H1 (cell line): ENCODE measurements at regions not wholly inside any gene's neighbourhood (a gene's known extent, or its start where the extent isn't known, plus 50 kb on each side); places are given as distances from the start of the nearest gene placed in this dataset.

ENCODE experiments used
- CTCF ChIA-PET: fragments of 300-600 bp; sonication (Branson Sonifier 250); formaldehyde crosslinking; loops from one replicate; lab custom pipeline; 2021; ENCODE audit not compliant: partially characterized antibody; lab: Charles Lee
- POLR2A ChIA-PET: fragments of 300-600 bp; sonication (Branson Sonifier 250); formaldehyde crosslinking; loops from one replicate; lab custom pipeline; 2021; ENCODE audit warnings: inconsistent platforms; ENCODE audit not compliant: partially characterized antibody; lab: Charles Lee
- DNase-seq, 2 experiments: peaks; one replicate each; pipeline versions ENCODE4 v3.0.0 to v3.0.0-alpha.2; 2010 to 2022; ENCODE audit warnings: low spot score in 2 of 2, low read depth in 1 of 2, mixed read lengths in 1 of 2
- FAIRE-seq: peaks from 2 replicates; lab custom pipeline; 2011; peaks lifted over from hg19 to GRCh38; lab: Jason Lieb, UNC
- H2AFZ ChIP-seq: 2 replicates; pipeline ENCODE4 v1.8.1; 2012; ENCODE audit warnings: low read length, inconsistent platforms
- H2AK5ac ChIP-seq: 2 replicates; pipeline ENCODE4 v1.6.1; 2013; ENCODE audit warnings: low read depth, low read length
- H2BK120ac ChIP-seq: replicated peaks from 2 replicates; pipeline ENCODE3; 2013; ENCODE audit warnings: low read depth, low read length, inconsistent platforms
- H2BK12ac ChIP-seq: 2 replicates; pipeline ENCODE4 v1.6.1; 2013; ENCODE audit warnings: low read depth, low read length
- H2BK15ac ChIP-seq: 2 replicates; pipeline ENCODE4 v1.6.1; 2013; ENCODE audit warnings: low read length
- H2BK20ac ChIP-seq: 2 replicates; pipeline ENCODE4 v1.6.1; 2013; ENCODE audit warnings: low read length
- H2BK5ac ChIP-seq: 2 replicates; pipeline ENCODE4 v1.6.1; 2013; ENCODE audit warnings: low read depth, low read length
- H3K14ac ChIP-seq: 2 replicates; pipeline ENCODE4 v1.6.1; 2013; ENCODE audit warnings: inconsistent platforms; ENCODE audit not compliant: insufficient read length
- H3K18ac ChIP-seq: 2 replicates; pipeline ENCODE4 v1.6.1; 2013; ENCODE audit warnings: low read length; ENCODE audit errors: extremely low read depth
- H3K23ac ChIP-seq: 2 replicates; pipeline ENCODE4 v1.6.1; 2013; ENCODE audit warnings: inconsistent platforms; ENCODE audit not compliant: insufficient read length
- H3K23me2 ChIP-seq: 2 replicates; pipeline ENCODE4 v1.6.1; 2013; ENCODE audit warnings: low read depth, low read length
- H3K27ac ChIP-seq: 2 replicates; pipeline ENCODE4 v1.6.1; 2011; ENCODE audit warnings: low read depth, low read length, inconsistent platforms
- H3K27me3 ChIP-seq, 4 experiments: replicated peaks in 1 of 4; 1 replicate in 1 of 4; 2 replicates in 3 of 4; pipeline versions ENCODE4 v1.6.1 to v1.8.1; 2011 to 2013; ENCODE audit warnings: low read length in 3 of 4, mild to moderate bottlenecking in 3 of 4, inconsistent platforms in 2 of 4, mixed read lengths in 2 of 4, moderate library complexity in 1 of 4; ENCODE audit not compliant: control insufficient read depth in 3 of 4, insufficient read depth in 3 of 4; ENCODE audit errors: extremely low read depth in 1 of 4
- H3K36me3 ChIP-seq, 4 experiments: 2 replicates each; pipeline versions ENCODE4 v1.6.1 to v1.8.1; 2011 to 2013; ENCODE audit warnings: mild to moderate bottlenecking in 4 of 4, low read length in 3 of 4, moderate library complexity in 2 of 4, control low read depth in 1 of 4, inconsistent platforms in 1 of 4; ENCODE audit not compliant: insufficient read depth in 4 of 4, control insufficient read depth in 2 of 4
- H3K4ac ChIP-seq: replicated peaks from 2 replicates; pipeline ENCODE3; 2013; ENCODE audit warnings: low read length, low read depth, mixed read lengths, inconsistent platforms; ENCODE audit not compliant: insufficient read length
- H3K4me1 ChIP-seq, 4 experiments: replicated peaks in 1 of 4; 1 replicate in 1 of 4; 2 replicates in 3 of 4; pipeline versions ENCODE4 v1.6.1 to v1.8.1; 2011 to 2013; ENCODE audit warnings: low read length in 3 of 4, inconsistent platforms in 2 of 4, mixed read lengths in 1 of 4; ENCODE audit not compliant: insufficient read depth in 4 of 4, control insufficient read depth in 3 of 4
- H3K4me2 ChIP-seq, 2 experiments: 2 replicates each; pipeline versions ENCODE4 v1.6.1 to v1.8.1; 2011 to 2013; ENCODE audit warnings: low read depth in 2 of 2, low read length in 2 of 2, control low read depth in 1 of 2, inconsistent platforms in 1 of 2, mild to moderate bottlenecking in 1 of 2; ENCODE audit not compliant: insufficient read depth in 1 of 2
- H3K4me3 ChIP-seq, 4 experiments: fragments of 200-600, 300-600 bp in 1 of 4; sonication (generic), shearing (Covaris generic), sonication (Bioruptor Twin) in 1 of 4; 2 replicates each; pipeline versions ENCODE4 v1.5.1 to v1.8.1; 2011 to 2016; ENCODE audit warnings: low read length in 4 of 4, low read depth in 3 of 4, control low read depth in 2 of 4, inconsistent platforms in 2 of 4, mild to moderate bottlenecking in 2 of 4, mixed read lengths in 1 of 4, moderate library complexity in 1 of 4; ENCODE audit not compliant: insufficient read depth in 2 of 4; ENCODE audit errors: extremely low read depth in 1 of 4
- H3K56ac ChIP-seq: replicated peaks from 2 replicates; pipeline ENCODE3; 2013; ENCODE audit warnings: low read depth, mild to moderate bottlenecking, mixed read lengths, low read length, inconsistent platforms; ENCODE audit not compliant: insufficient read length
- H3K79me1 ChIP-seq: 2 replicates; pipeline ENCODE4 v1.6.1; 2013; ENCODE audit warnings: low read depth, low read length, control low read depth
- H3K79me2 ChIP-seq, 2 experiments: 2 replicates each; pipeline versions ENCODE4 v1.6.1 to v1.8.1; 2012 to 2013; ENCODE audit warnings: low read length in 2 of 2, mild to moderate bottlenecking in 2 of 2, inconsistent platforms in 1 of 2; ENCODE audit not compliant: insufficient read depth in 2 of 2, control insufficient read depth in 1 of 2
- H3K9ac ChIP-seq, 4 experiments: replicated peaks in 1 of 4; 1 replicate in 1 of 4; 2 replicates in 3 of 4; pipeline versions ENCODE4 v1.6.1 to v1.8.1; 2011 to 2013; ENCODE audit warnings: low read depth in 3 of 4, low read length in 3 of 4, control low read depth in 2 of 4, mild to moderate bottlenecking in 2 of 4, moderate library complexity in 2 of 4, inconsistent platforms in 1 of 4; ENCODE audit errors: extremely low read depth in 1 of 4
- H3K9me3 ChIP-seq, 2 experiments: 2 replicates each; pipeline versions ENCODE4 v1.6.1 to v1.8.1; 2012 to 2013; ENCODE audit warnings: mild to moderate bottlenecking in 2 of 2, moderate library complexity in 2 of 2, control low read depth in 1 of 2, inconsistent platforms in 1 of 2, low read depth in 1 of 2, low read length in 1 of 2, mixed read lengths in 1 of 2; ENCODE audit not compliant: insufficient read depth in 2 of 2
- H4K20me1 ChIP-seq, 2 experiments: replicated peaks in 1 of 2; 2 replicates each; pipeline versions ENCODE3 to v1.8.1; 2011 to 2013; ENCODE audit warnings: inconsistent platforms in 2 of 2, low read length in 2 of 2, mild to moderate bottlenecking in 1 of 2; ENCODE audit not compliant: insufficient read depth in 2 of 2, control insufficient read depth in 1 of 2
- H4K5ac ChIP-seq: 2 replicates; pipeline ENCODE4 v1.6.1; 2013; ENCODE audit warnings: low read length, low read depth, mixed read lengths, inconsistent platforms; ENCODE audit not compliant: insufficient read length
- H4K8ac ChIP-seq: 2 replicates; pipeline ENCODE4 v1.8.0; 2013; ENCODE audit warnings: mild to moderate bottlenecking, moderate library complexity, low read length, inconsistent platforms; ENCODE audit not compliant: insufficient read depth; ENCODE audit errors: extremely low read depth
- H4K91ac ChIP-seq: replicated peaks from 2 replicates; pipeline ENCODE3; 2013; ENCODE audit warnings: low read length, mixed read lengths, inconsistent platforms; ENCODE audit not compliant: insufficient read length
- BCL11A ChIP-seq, 2 experiments: IDR thresholded peaks; one replicate each; pipeline ENCODE4 v1.6.1; 2011; ENCODE audit warnings: low read depth in 2 of 2, low read length in 2 of 2, mild to moderate bottlenecking in 2 of 2
- CBX8 ChIP-seq: fragments of 300-800, 300-1000 bp; sonication (generic); IDR thresholded peaks from 2 replicates; pipeline ENCODE4 v1.7.1; 2016; ENCODE audit warnings: low read depth, low read length, borderline replicate concordance
- CEBPB ChIP-seq: IDR thresholded peaks from 2 replicates; pipeline ENCODE4 v1.6.1; 2012; ENCODE audit warnings: low read depth, low read length
- CTBP2 ChIP-seq: IDR thresholded peaks from 2 replicates; pipeline ENCODE4 v1.7.0; 2011; ENCODE audit warnings: borderline replicate concordance, mild to moderate bottlenecking, moderate library complexity, mixed read lengths, low read length; ENCODE audit not compliant: insufficient read depth, insufficient read length
- GABPA ChIP-seq: IDR thresholded peaks from 2 replicates; pipeline ENCODE4 v1.6.1; 2011; ENCODE audit warnings: mild to moderate bottlenecking, low read length, moderate library complexity, borderline replicate concordance; ENCODE audit not compliant: insufficient read depth
- NANOG ChIP-seq: IDR thresholded peaks from 2 replicates; pipeline ENCODE4 v1.6.1; 2011; ENCODE audit warnings: low read length, low read depth, mild to moderate bottlenecking, inconsistent platforms; ENCODE audit not compliant: insufficient read depth, poor library complexity, severe bottlenecking
- PHF8 ChIP-seq: fragments of 200-600 bp; sonication (generic); conservative IDR thresholded peaks from 2 replicates; pipeline ENCODE4 v1.7.1; 2012; ENCODE audit warnings: low read depth, mild to moderate bottlenecking, inconsistent platforms, low read length, moderate library complexity
- RAD21 ChIP-seq, 2 experiments: IDR thresholded peaks in 1 of 2; conservative IDR thresholded peaks in 1 of 2; 2 replicates each; pipeline ENCODE4 v1.6.1; 2011; ENCODE audit warnings: low read depth in 2 of 2, low read length in 2 of 2, improper control_type of control experiment in 1 of 2, inconsistent platforms in 1 of 2, mild to moderate bottlenecking in 1 of 2, moderate library complexity in 1 of 2
- RFX5 ChIP-seq: IDR thresholded peaks from 2 replicates; pipeline ENCODE4 v1.6.1; 2011; ENCODE audit warnings: low read depth, low read length, improper control_type of control experiment, borderline replicate concordance
- SIN3A ChIP-seq, 2 experiments: IDR thresholded peaks in 1 of 2; conservative IDR thresholded peaks in 1 of 2; 2 replicates each; pipeline ENCODE4 v1.6.1; 2011 to 2012; ENCODE audit warnings: low read length in 2 of 2, improper control_type of control experiment in 1 of 2, low read depth in 1 of 2, mild to moderate bottlenecking in 1 of 2
- SP2 ChIP-seq: IDR thresholded peaks from 2 replicates; pipeline ENCODE4 v1.6.1; 2012; ENCODE audit warnings: mild to moderate bottlenecking, low read length, inconsistent platforms
- SP4 ChIP-seq: IDR thresholded peaks from 2 replicates; pipeline ENCODE4 v1.6.1; 2012; ENCODE audit warnings: low read length, inconsistent platforms
- TAF1 ChIP-seq: IDR thresholded peaks from 2 replicates; pipeline ENCODE4 v1.6.1; 2011; ENCODE audit warnings: mild to moderate bottlenecking, low read depth, low read length
- TAF7 ChIP-seq: optimal IDR thresholded peaks from 2 replicates; pipeline ENCODE3; 2011; ENCODE audit warnings: low read depth, mild to moderate bottlenecking, inconsistent platforms, low read length, moderate library complexity, borderline replicate concordance
- WGBS, 2 experiments: shearing (Covaris generic) in 1 of 2; methylation state at CpG; one replicate each; pipeline versions ENCODE4 v1.1.6 to v1.1.7; 2013 to 2015; ENCODE audit warnings: low lambda C conversion rate in 2 of 2, mixed read lengths in 2 of 2, inconsistent platforms in 1 of 2, low coverage in 1 of 2, missing lambda C conversion rate in 1 of 2; ENCODE audit not compliant: insufficient replicate concordance in 2 of 2, insufficient coverage in 1 of 2, insufficient read length in 1 of 2; ENCODE audit errors: extremely low coverage in 1 of 2, missing lambda C conversion rate in 1 of 2; 5-methylcytosine and 5-hydroxymethylcytosine counted together

- H3K14ac ChIP-seq = no peak overlapping the region
- FAIRE-seq (no peak), DNase-seq (no peak)
- no peak overlapping the region for H3K27ac ChIP-seq
- no peak overlapping the region for H3K56ac ChIP-seq
- no peaks in the 10 kb centered on the region for H3K79me2 ChIP-seq
- no peak overlapping the region for H2AFZ ChIP-seq
- H3K4ac ChIP-seq = no peak overlapping the region
- no peaks in the 10 kb centered on the region for H3K27me3 ChIP-seq
- H3K36me3 ChIP-seq = no peaks in the 10 kb centered on the region
- no peaks in the 10 kb centered on the region for H3K9me3 ChIP-seq
- 94% methylated on average over 2 of the region's 2 CpGs; no CpG with 5 or more reads in 1 of the 2 experiments for WGBS, 2 experiments
- H2BK12ac ChIP-seq = no peak overlapping the region
- ChIA-PET CTCF (no interaction called here), POLR2A (no interaction called here)
- no peaks in the 10 kb centered on the region for H3K79me1 ChIP-seq
- no peak overlapping the region for H2BK15ac ChIP-seq
- H3K9ac ChIP-seq = no peak overlapping the region
- H3K23ac ChIP-seq = no peak overlapping the region
- no peaks in the 10 kb centered on the region for H4K20me1 ChIP-seq
- H4K8ac ChIP-seq = no peak overlapping the region
- no peaks in the 10 kb centered on the region for H3K4me1 ChIP-seq
- no peaks in the 10 kb centered on the region for H3K23me2 ChIP-seq
- H4K91ac ChIP-seq = no peak overlapping the region
- no peak overlapping the region for H2BK20ac ChIP-seq
- H2AK5ac ChIP-seq = no peak overlapping the region
- H4K5ac ChIP-seq = no peak overlapping the region
- TF ChIP-seq SP4 = no peak
- no peak for TF ChIP-seq GABPA
- no peak for TF ChIP-seq PHF8
- TF ChIP-seq RFX5 = no peak
- TF ChIP-seq TAF7 = no peak
- TF ChIP-seq SIN3A (conservative IDR thresholded peaks at IDR 0.05 in 1 of 2, IDR thresholded peaks at IDR 0.05 in 1 of 2; ENCODE audit: low read depth in 1 of 2, low read length in 2 of 2) = no peak
- no peak for TF ChIP-seq NANOG
- TF ChIP-seq CEBPB = no peak
- TF ChIP-seq BCL11A (IDR thresholded peaks at IDR 0.05; ENCODE audit: low read depth in 2 of 2, low read length in 2 of 2) = no peak
- TF ChIP-seq SP2 = no peak
- no peak for TF ChIP-seq RAD21 (IDR thresholded peaks at IDR 0.05 in 1 of 2, conservative IDR thresholded peaks at IDR 0.05 in 1 of 2; ENCODE audit: low read depth in 2 of 2, low read length in 2 of 2)
- no peak for TF ChIP-seq CBX8
- TF ChIP-seq CTBP2 = no peak
- no peak for TF ChIP-seq TAF1
- H2BK120ac ChIP-seq = no peak overlapping the region
- H3K4me3 ChIP-seq = no peak overlapping the region
- no peak overlapping the region for H3K18ac ChIP-seq
- no peak overlapping the region for H2BK5ac ChIP-seq
- no peak overlapping the region for H3K4me2 ChIP-seq
Measured at GRCh38 chr10:52409928-52410327, 95.8 kb downstream of the DKK1 start.
